ENCODE measurements at regions not wholly inside any gene's neighbourhood (a gene's known extent, or its start where the extent isn't known, plus 50 kb on each side); places are given as distances from the start of the nearest gene placed in this dataset.

GRCh38 chr10:9635691-9636090, 1382.0 kb upstream of the CELF2 start:
- no peak overlapping the region for H3K18ac ChIP-seq (ENCODE audit: low read length)
- no peak overlapping the region for H3K4ac ChIP-seq (ENCODE audit: low read length)
- no peak overlapping the region for H2BK5ac ChIP-seq (ENCODE audit: low read length)

GRCh38 chr10:9636216-9636615, 1381.5 kb upstream of the CELF2 start:
- Histone ChIP-seq H3K4ac (ENCODE audit: low read length) (no peak overlapping the region), H2BK12ac (ENCODE audit: low read length) (no peak overlapping the region), H3K4me3 (ENCODE audit: low read length in 2 of 2) (no peak overlapping the region), H3K27ac (replicated peaks; ENCODE audit: low read length) (no peak overlapping the region), H4K8ac (ENCODE audit: low read depth, low read length) (no peak overlapping the region), H3K36me3 (replicated peaks in 1 of 2; ENCODE audit: control insufficient read depth in 2 of 2, insufficient read depth in 2 of 2, low read length in 2 of 2) (no peaks in the 10 kb centered on the region), H2AFZ (ENCODE audit: low read length) (no peak overlapping the region), H2AK5ac (ENCODE audit: low read depth, low read length) (no peak overlapping the region), H3K9me3 (replicated peaks in 1 of 2; ENCODE audit: control insufficient read depth in 2 of 2, insufficient read depth in 1 of 2, low read depth in 1 of 2, low read length in 2 of 2) (no peaks in the 10 kb centered on the region), H2BK120ac (ENCODE audit: low read depth, low read length) (no peak overlapping the region), H3K27me3 (ENCODE audit: control insufficient read depth in 3 of 3, insufficient read depth in 3 of 3, low read depth in 1 of 3, low read length in 3 of 3) (no peaks in the 10 kb centered on the region), H3K18ac (ENCODE audit: low read length) (no peak overlapping the region), H2BK5ac (ENCODE audit: low read length) (no peak overlapping the region), H3K23ac (ENCODE audit: low read depth, low read length, poor library complexity) (no peak overlapping the region), H4K91ac (ENCODE audit: low read depth, low read length, poor library complexity) (no peak overlapping the region), H3K14ac (ENCODE audit: low read length) (no peak overlapping the region), H3K79me1 (ENCODE audit: low read depth, low read length) (no peaks in the 10 kb centered on the region), H3K4me1 (ENCODE audit: control insufficient read depth in 2 of 2, insufficient read depth in 1 of 2, low read depth in 1 of 2, low read length in 2 of 2) (no peaks in the 10 kb centered on the region), H3K4me2 (ENCODE audit: insufficient read depth, low read length, poor library complexity, severe bottlenecking) (no peak overlapping the region), H3K9ac (ENCODE audit: low read depth, low read length, poor library complexity) (no peak overlapping the region), H2BK15ac (ENCODE audit: low read length) (no peak overlapping the region)
- no CpG with 5 or more reads among the region's 2 CpGs for WGBS, 2 donors (ENCODE audit: extremely low coverage in 2 of 2, insufficient read length in 2 of 2, insufficient replicate concordance in 1 of 2)
- DNase-seq (ENCODE audit: low spot score), result no peak

More at GRCh38 chr10:9635691-9636090, 1382.0 kb upstream of the CELF2 start:
- Histone ChIP-seq H3K36me3 (replicated peaks in 1 of 2; ENCODE audit: control insufficient read depth in 2 of 2, insufficient read depth in 2 of 2, low read length in 2 of 2) (no peaks in the 10 kb centered on the region), H2AFZ (ENCODE audit: low read length) (no peak overlapping the region), H3K27ac (replicated peaks; ENCODE audit: low read length) (no peak overlapping the region), H2BK12ac (ENCODE audit: low read length) (no peak overlapping the region), H3K27me3 (ENCODE audit: control insufficient read depth in 3 of 3, insufficient read depth in 3 of 3, low read depth in 1 of 3, low read length in 3 of 3) (no peaks in the 10 kb centered on the region), H4K91ac (ENCODE audit: low read depth, low read length, poor library complexity) (no peak overlapping the region), H2BK15ac (ENCODE audit: low read length) (no peak overlapping the region), H3K23ac (ENCODE audit: low read depth, low read length, poor library complexity) (no peak overlapping the region), H3K9ac (ENCODE audit: low read depth, low read length, poor library complexity) (no peak overlapping the region), H3K79me1 (ENCODE audit: low read depth, low read length) (no peaks in the 10 kb centered on the region), H3K4me2 (ENCODE audit: insufficient read depth, low read length, poor library complexity, severe bottlenecking) (no peak overlapping the region), H2AK5ac (ENCODE audit: low read depth, low read length) (no peak overlapping the region), H3K4me3 (ENCODE audit: low read length in 2 of 2) (no peak overlapping the region), H2BK120ac (ENCODE audit: low read depth, low read length) (no peak overlapping the region), H3K9me3 (replicated peaks in 1 of 2; ENCODE audit: control insufficient read depth in 2 of 2, insufficient read depth in 1 of 2, low read depth in 1 of 2, low read length in 2 of 2) (no peaks in the 10 kb centered on the region), H4K8ac (ENCODE audit: low read depth, low read length) (no peak overlapping the region), H3K4me1 (ENCODE audit: control insufficient read depth in 2 of 2, insufficient read depth in 1 of 2, low read depth in 1 of 2, low read length in 2 of 2) (no peaks in the 10 kb centered on the region), H3K14ac (ENCODE audit: low read length) (no peak overlapping the region)
- no CpG with 5 or more reads among the region's 2 CpGs for WGBS, 2 donors (ENCODE audit: extremely low coverage in 2 of 2, insufficient read length in 2 of 2, insufficient replicate concordance in 1 of 2)
- no peak for DNase-seq (ENCODE audit: low spot score)

GRCh38 chr10:9643782-9644181, 1373.9 kb upstream of the CELF2 start:
- H2BK5ac ChIP-seq (ENCODE audit: low read length), result no peak overlapping the region
- H3K4me3 ChIP-seq (ENCODE audit: low read length in 2 of 2), result no peak overlapping the region
- no peak overlapping the region for H2BK120ac ChIP-seq (ENCODE audit: low read depth, low read length)
- DNase-seq (ENCODE audit: low spot score), result no peak
- no peaks in the 10 kb centered on the region for H3K4me1 ChIP-seq (ENCODE audit: control insufficient read depth in 2 of 2, insufficient read depth in 1 of 2, low read depth in 1 of 2, low read length in 2 of 2)
- no peak overlapping the region for H3K9ac ChIP-seq (ENCODE audit: low read depth, low read length, poor library complexity)
- no peak overlapping the region for H2BK12ac ChIP-seq (ENCODE audit: low read length)
- no peak overlapping the region for H3K14ac ChIP-seq (ENCODE audit: low read length)
- H3K4me2 ChIP-seq (ENCODE audit: insufficient read depth, low read length, poor library complexity, severe bottlenecking), result no peak overlapping the region
- H3K27ac ChIP-seq (replicated peaks; ENCODE audit: low read length), result no peak overlapping the region
- H3K4ac ChIP-seq (ENCODE audit: low read length), result no peak overlapping the region
- H4K8ac ChIP-seq (ENCODE audit: low read depth, low read length), result no peak overlapping the region
- no peak overlapping the region for H2BK15ac ChIP-seq (ENCODE audit: low read length)
- no peaks in the 10 kb centered on the region for H3K79me1 ChIP-seq (ENCODE audit: low read depth, low read length)
- H3K36me3 ChIP-seq (replicated peaks in 1 of 2; ENCODE audit: control insufficient read depth in 2 of 2, insufficient read depth in 2 of 2, low read length in 2 of 2), result no peaks in the 10 kb centered on the region
- H3K27me3 ChIP-seq (ENCODE audit: control insufficient read depth in 3 of 3, insufficient read depth in 3 of 3, low read depth in 1 of 3, low read length in 3 of 3), result no peaks in the 10 kb centered on the region
- no peak overlapping the region for H4K91ac ChIP-seq (ENCODE audit: low read depth, low read length, poor library complexity)
- H2AFZ ChIP-seq (ENCODE audit: low read length), result no peak overlapping the region
- no peak overlapping the region for H2AK5ac ChIP-seq (ENCODE audit: low read depth, low read length)
- H3K23ac ChIP-seq (ENCODE audit: low read depth, low read length, poor library complexity), result no peak overlapping the region
- WGBS, 2 donors (ENCODE audit: extremely low coverage in 2 of 2, insufficient read length in 2 of 2, insufficient replicate concordance in 1 of 2), result no CpG with 5 or more reads among the region's 1 CpG
- H3K18ac ChIP-seq (ENCODE audit: low read length), result no peak overlapping the region
- H3K9me3 ChIP-seq (replicated peaks in 1 of 2; ENCODE audit: control insufficient read depth in 2 of 2, insufficient read depth in 1 of 2, low read depth in 1 of 2, low read length in 2 of 2), result no peaks in the 10 kb centered on the region

GRCh38 chr10:9645404-9645803, 1372.3 kb upstream of the CELF2 start:
- no peaks in the 10 kb centered on the region for H3K9me3 ChIP-seq (replicated peaks in 1 of 2; ENCODE audit: control insufficient read depth in 2 of 2, insufficient read depth in 1 of 2, low read depth in 1 of 2, low read length in 2 of 2)
- H3K27me3 ChIP-seq (ENCODE audit: control insufficient read depth in 3 of 3, insufficient read depth in 3 of 3, low read depth in 1 of 3, low read length in 3 of 3), result no peaks in the 10 kb centered on the region
- no peak overlapping the region for H2AK5ac ChIP-seq (ENCODE audit: low read depth, low read length)
- no peaks in the 10 kb centered on the region for H3K4me1 ChIP-seq (ENCODE audit: control insufficient read depth in 2 of 2, insufficient read depth in 1 of 2, low read depth in 1 of 2, low read length in 2 of 2)
- no peak overlapping the region for H3K18ac ChIP-seq (ENCODE audit: low read length)
- no peak overlapping the region for H3K14ac ChIP-seq (ENCODE audit: low read length)
- no peaks in the 10 kb centered on the region for H3K79me1 ChIP-seq (ENCODE audit: low read depth, low read length)
- no peak overlapping the region for H2BK12ac ChIP-seq (ENCODE audit: low read length)
- H3K23ac ChIP-seq (ENCODE audit: low read depth, low read length, poor library complexity), result no peak overlapping the region
- H3K9ac ChIP-seq (ENCODE audit: low read depth, low read length, poor library complexity), result no peak overlapping the region
- H2BK120ac ChIP-seq (ENCODE audit: low read depth, low read length), result no peak overlapping the region
- H4K91ac ChIP-seq (ENCODE audit: low read depth, low read length, poor library complexity), result no peak overlapping the region
- H2BK5ac ChIP-seq (ENCODE audit: low read length), result no peak overlapping the region
- no peak for DNase-seq (ENCODE audit: low spot score)
- no peak overlapping the region for H2AFZ ChIP-seq (ENCODE audit: low read length)
- no peak overlapping the region for H2BK15ac ChIP-seq (ENCODE audit: low read length)
- no peak overlapping the region for H3K4me2 ChIP-seq (ENCODE audit: insufficient read depth, low read length, poor library complexity, severe bottlenecking)
- H3K4me3 ChIP-seq (ENCODE audit: low read length in 2 of 2), result no peak overlapping the region
- H3K36me3 ChIP-seq (replicated peaks in 1 of 2; ENCODE audit: control insufficient read depth in 2 of 2, insufficient read depth in 2 of 2, low read length in 2 of 2), result no peaks in the 10 kb centered on the region
- H3K27ac ChIP-seq (replicated peaks; ENCODE audit: low read length), result no peak overlapping the region
- WGBS, 2 donors (ENCODE audit: extremely low coverage in 2 of 2, insufficient read length in 2 of 2, insufficient replicate concordance in 1 of 2), result no CpG with 5 or more reads among the region's 3 CpGs
- H4K8ac ChIP-seq (ENCODE audit: low read depth, low read length), result no peak overlapping the region
- H3K4ac ChIP-seq (ENCODE audit: low read length), result no peak overlapping the region

Measured in neuronal stem cell (in vitro differentiated cells).